ENCODE measurements at regions not wholly inside any gene's neighbourhood (a gene's known extent, or its start where the extent isn't known, plus 50 kb on each side); places are given as distances from the start of the nearest gene placed in this dataset.

- in situ Hi-C loops (cut with MboI; ENCODE audit: low sequenced_read_pairs), result loop anchor here (25.0 kb wide), 1 partner anchor 412 kb away; no protein-coding TSS in a partner anchor
Measured at GRCh38 chr2:234548695-234549420, 52.0 kb upstream of the ARL4C start.

GRCh38 chr2:234546770-234547169, 49.9 kb upstream of the ARL4C start:
- in situ Hi-C loops (cut with MboI; ENCODE audit: low sequenced_read_pairs), result loop anchor here (25.0 kb wide), 1 partner anchor 409 kb away; no protein-coding TSS in a partner anchor

Measured in HL-60/S4 treated with retinoic acid at 250 ng/mL for 4 days and 3 days (cell line).